Upper lobe of left lung (tissue), 4 donors: ENCODE measurements at regions not wholly inside any gene's neighbourhood (a gene's known extent, or its start where the extent isn't known, plus 50 kb on each side); places are given as distances from the start of the nearest gene placed in this dataset.

Experiments used
- CTCF ChIP-seq, 6 experiments: fragments of 450-650 bp in 4 of 6; fragments of 200-600 bp in 2 of 6; sonication (generic) in 2 of 6; IDR thresholded peaks; one replicate each; pipeline ENCODE4 v1.5.1; 2016 to 2019; ENCODE audit warnings: antibody characterized with exemption in 6 of 6
- EP300 ChIP-seq, 4 donors: sonication (generic); formaldehyde crosslinking; IDR thresholded peaks; one replicate each; pipeline ENCODE4 v1.5.1; 2017; ENCODE audit warnings: antibody characterized with exemption in 4 of 4, control low read depth in 2 of 4
- POLR2A ChIP-seq, 4 donors: fragments of 450-650 bp; IDR thresholded peaks; one replicate each; pipeline ENCODE4 v1.5.1; 2016 to 2017; ENCODE audit warnings: antibody characterized with exemption in 4 of 4, mild to moderate bottlenecking in 2 of 4
- POLR2AphosphoS5 ChIP-seq, 2 donors: sonication (generic); formaldehyde crosslinking; IDR thresholded peaks; one replicate each; pipeline ENCODE4 v1.5.1; 2017; ENCODE audit warnings: antibody characterized with exemption in 2 of 2

- TF ChIP-seq POLR2AphosphoS5 (IDR thresholded peaks at IDR 0.05), result no peak
- no peak for TF ChIP-seq CTCF (IDR thresholded peaks at IDR 0.05)
- TF ChIP-seq POLR2A (IDR thresholded peaks at IDR 0.05), result no peak
- no peak for TF ChIP-seq EP300 (IDR thresholded peaks at IDR 0.05)
These were observed 148.5 kb downstream of the LY86 start for GRCh38 chr6:6736791-6737654.
